ENCODE measurements at regions not wholly inside any gene's neighbourhood (a gene's known extent, or its start where the extent isn't known, plus 50 kb on each side); places are given as distances from the start of the nearest gene placed in this dataset.

GRCh38 chr2:105954891-105955290, 210.2 kb downstream of the NCK2 start:
- TF ChIP-seq CTCF (IDR thresholded peaks at IDR 0.05) (no peak), POLR2A (IDR thresholded peaks at IDR 0.05) (no peak), EP300 (IDR thresholded peaks at IDR 0.05) (no peak)
